Mesothelial cell of epicardium (in vitro differentiated cells): ENCODE measurements at regions not wholly inside any gene's neighbourhood (a gene's known extent, or its start where the extent isn't known, plus 50 kb on each side); places are given as distances from the start of the nearest gene placed in this dataset.
"Not testable (repeated sequence)": the region's sequence is repeated elsewhere in the genome, so short reads cannot be mapped to it uniquely, and the experiment has no call there.

Experiments
- DNase-seq, 2 experiments: peaks; one replicate each; pipeline ENCODE4 v3.0.0; 2021; ENCODE audit warnings: low spot score in 2 of 2; ENCODE audit not compliant: unreplicated experiment in 2 of 2
- H3K27ac Mint-ChIP-seq: 2 replicates; pipeline ENCODE4 v1.8.0; 2021; ENCODE audit warnings: mixed read lengths
- H3K27me3 Mint-ChIP-seq: 2 replicates; pipeline ENCODE4 v1.8.0; 2021; ENCODE audit warnings: low read depth, mixed read lengths
- H3K36me3 Mint-ChIP-seq: 2 replicates; pipeline ENCODE4 v1.8.0; 2021; ENCODE audit warnings: mixed read lengths
- H3K4me1 Mint-ChIP-seq: 2 replicates; pipeline ENCODE4 v1.8.0; 2021; ENCODE audit warnings: mixed read lengths
- H3K4me3 Mint-ChIP-seq: 2 replicates; pipeline ENCODE4 v1.8.0; 2021; ENCODE audit warnings: mild to moderate bottlenecking, moderate library complexity, mixed read lengths
- H3K9me3 Mint-ChIP-seq: 2 replicates; pipeline ENCODE4 v1.8.0; 2021; ENCODE audit warnings: mixed read lengths
- TF ChIP-seq, protein P1 (sequence below): fragments of 200-600 bp; sonication (generic); IDR thresholded peaks from one replicate; pipeline ENCODE4 v1.5.0; 2021; ENCODE audit warnings: antibody characterized with exemption; ENCODE audit not compliant: unreplicated experiment

DNA sequence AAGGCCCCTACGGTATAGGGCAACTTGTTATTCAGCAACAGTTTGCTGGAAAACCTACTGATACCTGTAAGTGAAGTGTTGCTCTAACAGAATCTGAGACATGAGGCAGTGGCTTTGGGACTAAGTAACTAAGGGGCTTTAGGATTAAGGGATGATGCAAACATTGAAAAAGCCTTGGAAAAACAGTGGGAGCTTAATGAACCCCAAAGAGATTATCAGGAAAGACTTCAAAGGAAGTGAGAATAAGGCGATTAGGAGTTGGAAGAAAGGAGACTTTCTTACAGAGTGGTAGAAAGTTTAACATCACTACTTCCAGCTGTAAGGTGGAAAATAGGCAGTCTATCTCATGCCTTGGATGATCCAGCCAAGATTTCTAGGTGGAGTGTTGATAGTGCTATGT, 158.2 kb upstream of the TRIB2 start:
- no peak overlapping the region for H3K27ac Mint-ChIP-seq
- H3K4me3 Mint-ChIP-seq = no peak overlapping the region
- H3K36me3 Mint-ChIP-seq = no peaks in the 10 kb centered on the region
- TF ChIP-seq, protein P1, sequence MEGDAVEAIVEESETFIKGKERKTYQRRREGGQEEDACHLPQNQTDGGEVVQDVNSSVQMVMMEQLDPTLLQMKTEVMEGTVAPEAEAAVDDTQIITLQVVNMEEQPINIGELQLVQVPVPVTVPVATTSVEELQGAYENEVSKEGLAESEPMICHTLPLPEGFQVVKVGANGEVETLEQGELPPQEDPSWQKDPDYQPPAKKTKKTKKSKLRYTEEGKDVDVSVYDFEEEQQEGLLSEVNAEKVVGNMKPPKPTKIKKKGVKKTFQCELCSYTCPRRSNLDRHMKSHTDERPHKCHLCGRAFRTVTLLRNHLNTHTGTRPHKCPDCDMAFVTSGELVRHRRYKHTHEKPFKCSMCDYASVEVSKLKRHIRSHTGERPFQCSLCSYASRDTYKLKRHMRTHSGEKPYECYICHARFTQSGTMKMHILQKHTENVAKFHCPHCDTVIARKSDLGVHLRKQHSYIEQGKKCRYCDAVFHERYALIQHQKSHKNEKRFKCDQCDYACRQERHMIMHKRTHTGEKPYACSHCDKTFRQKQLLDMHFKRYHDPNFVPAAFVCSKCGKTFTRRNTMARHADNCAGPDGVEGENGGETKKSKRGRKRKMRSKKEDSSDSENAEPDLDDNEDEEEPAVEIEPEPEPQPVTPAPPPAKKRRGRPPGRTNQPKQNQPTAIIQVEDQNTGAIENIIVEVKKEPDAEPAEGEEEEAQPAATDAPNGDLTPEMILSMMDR = no peak
- no peak for DNase-seq
- peaks cover 12% of the 10 kb centered on the region for H3K4me1 Mint-ChIP-seq
- H3K27me3 Mint-ChIP-seq = no peaks in the 10 kb centered on the region
- no peaks in the 10 kb centered on the region for H3K9me3 Mint-ChIP-seq

DNA sequence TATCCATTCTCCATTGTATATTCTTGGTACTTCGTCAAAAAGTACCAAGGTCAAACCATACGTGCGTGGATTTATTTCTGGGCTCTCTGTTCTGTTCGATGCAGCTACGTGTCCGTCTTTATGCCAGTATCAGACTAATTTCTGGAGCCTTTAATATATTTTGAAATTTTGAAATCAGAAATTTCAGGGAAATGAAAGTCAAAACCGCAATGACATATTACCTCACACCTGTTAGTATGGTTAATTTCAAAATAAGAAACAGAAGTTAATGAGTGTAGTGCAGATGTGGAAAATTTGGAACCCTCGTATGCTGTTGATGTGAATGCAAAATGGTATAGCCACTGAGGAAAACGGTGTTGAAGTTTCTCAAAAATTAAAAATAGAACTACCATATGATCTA, 156.1 kb upstream of the TRIB2 start:
- Mint-ChIP-seq H3K4me3 (no peak overlapping the region), H3K27me3 (peaks cover 2% of the 10 kb centered on the region), H3K4me1 (peaks cover 4% of the 10 kb centered on the region), H3K36me3 (no peaks in the 10 kb centered on the region), H3K9me3 (no peaks in the 10 kb centered on the region), H3K27ac (no peak overlapping the region)
- TF ChIP-seq, protein P1 = no peak
- DNase-seq = no peak

DNA sequence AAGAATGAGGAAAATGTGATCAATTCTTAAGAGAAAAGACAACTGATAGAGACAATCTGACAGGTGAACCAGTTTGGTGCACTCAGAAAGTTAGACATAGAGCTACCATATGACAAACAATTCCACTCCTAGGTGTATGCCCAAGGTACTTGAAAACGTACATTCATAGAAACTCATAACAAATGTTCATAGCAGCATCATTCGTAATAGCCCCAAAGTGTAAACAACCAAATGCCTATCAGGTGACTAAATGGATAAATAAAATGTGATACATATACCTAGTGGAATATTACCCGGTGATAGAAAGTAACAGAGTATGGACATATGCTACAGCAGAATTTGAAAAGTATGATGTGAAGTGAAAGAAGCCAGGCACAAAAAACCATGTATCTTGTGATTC, 149.3 kb upstream of the TRIB2 start:
- H3K9me3 Mint-ChIP-seq = no peaks in the 10 kb centered on the region
- H3K27me3 Mint-ChIP-seq = peaks cover 7% of the 10 kb centered on the region
- H3K4me3 Mint-ChIP-seq = no peak overlapping the region
- DNase-seq = no peak
- H3K36me3 Mint-ChIP-seq = no peaks in the 10 kb centered on the region
- no peak overlapping the region for H3K27ac Mint-ChIP-seq
- TF ChIP-seq, protein P1 = no peak
- H3K4me1 Mint-ChIP-seq = peaks cover 4% of the 10 kb centered on the region

DNA sequence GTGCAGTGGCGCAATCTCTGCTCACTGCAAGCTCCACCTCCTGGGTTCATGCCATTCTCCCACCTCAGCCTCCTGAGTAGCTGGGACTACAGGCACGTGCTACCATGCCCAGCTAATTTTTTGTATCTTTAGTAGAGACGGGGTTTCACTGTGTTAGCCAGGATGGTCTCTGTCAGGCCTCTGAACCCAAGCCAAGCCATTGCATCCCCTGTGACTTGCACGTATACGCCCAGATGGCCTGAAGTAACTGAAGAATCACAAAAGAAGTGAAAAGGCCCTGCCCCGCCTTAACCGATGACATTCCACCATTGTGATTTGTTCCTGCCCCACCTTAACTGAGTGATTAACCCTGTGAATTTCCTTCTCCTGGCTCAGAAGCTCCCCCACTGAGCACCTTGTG, 147.2 kb upstream of the TRIB2 start:
- H3K27me3 Mint-ChIP-seq, H3K4me3 Mint-ChIP-seq, H3K36me3 Mint-ChIP-seq, H3K27ac Mint-ChIP-seq, H3K4me1 Mint-ChIP-seq, DNase-seq, H3K9me3 Mint-ChIP-seq: not testable (repeated sequence)

DNA sequence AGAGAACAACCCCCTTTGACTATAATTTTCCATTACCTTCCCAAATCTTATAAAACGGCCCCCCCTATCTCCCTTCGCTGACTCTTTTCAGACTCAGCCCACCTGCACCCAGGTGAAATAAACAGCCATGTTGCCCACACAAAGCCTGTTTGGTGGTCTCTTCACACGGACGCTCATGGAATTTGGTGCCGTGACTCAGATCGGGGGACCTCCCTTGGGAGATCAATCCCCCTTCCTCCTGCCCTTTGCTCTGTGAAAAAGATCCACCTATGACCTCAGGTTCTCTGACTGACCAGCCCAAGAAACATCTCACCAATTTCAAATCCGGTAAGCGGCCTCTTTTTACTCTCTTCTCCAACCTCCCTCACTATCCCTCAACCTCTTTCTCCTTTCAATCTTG, 146.8 kb upstream of the TRIB2 start:
- not testable (repeated sequence) for H3K4me3 Mint-ChIP-seq, H3K36me3 Mint-ChIP-seq, H3K4me1 Mint-ChIP-seq, H3K9me3 Mint-ChIP-seq, H3K27ac Mint-ChIP-seq, H3K27me3 Mint-ChIP-seq, DNase-seq

DNA sequence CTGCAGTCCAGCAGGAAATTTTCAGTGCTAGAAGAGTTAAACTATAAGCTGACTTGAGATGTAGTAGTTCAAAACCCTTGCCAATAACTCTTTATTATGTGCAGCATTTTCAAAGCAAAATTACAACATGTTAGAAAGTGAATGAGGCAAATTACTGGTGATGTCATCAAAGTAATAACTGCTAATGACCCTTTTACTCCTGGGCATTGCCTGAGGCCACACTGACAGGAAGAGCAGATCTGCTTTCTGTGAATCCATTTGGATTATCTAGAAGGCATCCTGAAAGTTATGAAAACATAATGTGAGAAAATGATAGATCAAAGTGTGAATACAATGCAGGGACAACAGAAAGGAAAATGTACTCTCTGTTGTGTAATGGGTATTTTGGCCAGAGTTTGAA, 139.6 kb upstream of the TRIB2 start:
- TF ChIP-seq, protein P1 = no peak
- Mint-ChIP-seq H3K4me1 (peaks cover 8% of the 10 kb centered on the region), H3K27ac (no peak overlapping the region), H3K9me3 (no peaks in the 10 kb centered on the region), H3K4me3 (no peak overlapping the region), H3K36me3 (no peaks in the 10 kb centered on the region), H3K27me3 (no peaks in the 10 kb centered on the region)
- DNase-seq = no peak

DNA sequence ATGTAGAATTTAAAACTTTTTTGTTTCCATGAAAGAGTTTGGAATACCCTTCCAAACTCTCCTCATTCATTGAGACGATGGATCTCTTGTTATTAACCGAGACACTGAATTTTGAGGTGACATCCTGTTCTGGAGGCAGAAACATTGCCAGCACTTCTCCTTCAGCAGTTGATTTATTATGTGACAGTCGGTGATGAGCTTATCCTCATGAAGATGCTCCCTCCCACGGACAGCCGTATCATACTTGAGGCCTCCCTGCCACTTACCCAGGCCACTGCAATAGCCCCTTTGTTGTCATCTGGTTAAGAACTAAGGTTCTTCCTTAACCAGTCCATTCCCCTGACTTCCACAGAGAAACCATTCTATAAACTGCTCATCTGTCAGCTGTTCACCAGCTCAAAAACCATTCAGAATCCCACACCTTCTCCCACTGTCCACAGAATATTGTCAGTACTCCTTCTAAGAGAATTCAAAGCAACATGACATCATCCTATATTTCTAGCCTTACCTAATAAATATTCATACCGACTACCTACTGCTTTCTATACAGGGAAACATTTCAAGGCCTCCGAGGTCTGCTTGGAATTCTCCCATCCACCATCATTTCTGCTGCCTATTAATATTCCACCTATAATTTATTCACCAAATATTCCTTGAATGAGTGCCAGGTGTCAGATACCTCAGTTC, 139.0 kb upstream of the TRIB2 start:
- H3K36me3 Mint-ChIP-seq = no peaks in the 10 kb centered on the region
- TF ChIP-seq, protein P1 = no peak
- no peak for DNase-seq
- H3K4me3 Mint-ChIP-seq = no peak overlapping the region
- no peaks in the 10 kb centered on the region for H3K9me3 Mint-ChIP-seq
- H3K27ac Mint-ChIP-seq = no peak overlapping the region
- no peaks in the 10 kb centered on the region for H3K27me3 Mint-ChIP-seq
- H3K4me1 Mint-ChIP-seq = peaks cover 8% of the 10 kb centered on the region
